SK-N-SH (cell line): ENCODE measurements at regions not wholly inside any gene's neighbourhood (a gene's known extent, or its start where the extent isn't known, plus 50 kb on each side); places are given as distances from the start of the nearest gene placed in this dataset.

Experiments
- CTCF ChIP-seq: fragments of 200-600 bp; sonication (generic); IDR thresholded peaks from 2 replicates; pipeline ENCODE4 v1.6.1; 2017; ENCODE audit warnings: antibody characterized with exemption, mild to moderate bottlenecking, moderate library complexity
- EZH2phosphoT487 ChIP-seq: fragments of 200-600 bp; sonication (generic); IDR thresholded peaks from 2 replicates; pipeline ENCODE4 v1.6.1; 2017; ENCODE audit warnings: low read depth, mixed run types, mild to moderate bottlenecking, antibody characterized with exemption, moderate library complexity, borderline replicate concordance
- JUND ChIP-seq: IDR thresholded peaks from 2 replicates; pipeline ENCODE4 v1.4.0; 2012
- RCOR1 ChIP-seq: fragments of 150-350 bp; IDR thresholded peaks from 2 replicates; pipeline ENCODE4 v1.6.1; 2017; ENCODE audit warnings: antibody characterized with exemption, low read length
- RFX5 ChIP-seq: IDR thresholded peaks from 2 replicates; pipeline ENCODE4 v1.6.1; 2012; ENCODE audit warnings: mild to moderate bottlenecking, improper control_type of control experiment, low read length
- TF ChIP-seq, protein P1 (sequence below): IDR thresholded peaks from 2 replicates; pipeline ENCODE4 v1.6.1; 2012; ENCODE audit warnings: mild to moderate bottlenecking, low read depth, low read length, moderate library complexity
- TF ChIP-seq, protein P2 (sequence below): fragments of 150-350 bp; IDR thresholded peaks from 2 replicates; pipeline ENCODE4 v1.6.1; 2017; ENCODE audit warnings: antibody characterized with exemption, low read length, low read depth, borderline replicate concordance

- TF ChIP-seq CTCF (no peak), EZH2phosphoT487 (no peak), RFX5 (no peak), RCOR1 (no peak), JUND (no peak)
- TF ChIP-seq, protein P1, sequence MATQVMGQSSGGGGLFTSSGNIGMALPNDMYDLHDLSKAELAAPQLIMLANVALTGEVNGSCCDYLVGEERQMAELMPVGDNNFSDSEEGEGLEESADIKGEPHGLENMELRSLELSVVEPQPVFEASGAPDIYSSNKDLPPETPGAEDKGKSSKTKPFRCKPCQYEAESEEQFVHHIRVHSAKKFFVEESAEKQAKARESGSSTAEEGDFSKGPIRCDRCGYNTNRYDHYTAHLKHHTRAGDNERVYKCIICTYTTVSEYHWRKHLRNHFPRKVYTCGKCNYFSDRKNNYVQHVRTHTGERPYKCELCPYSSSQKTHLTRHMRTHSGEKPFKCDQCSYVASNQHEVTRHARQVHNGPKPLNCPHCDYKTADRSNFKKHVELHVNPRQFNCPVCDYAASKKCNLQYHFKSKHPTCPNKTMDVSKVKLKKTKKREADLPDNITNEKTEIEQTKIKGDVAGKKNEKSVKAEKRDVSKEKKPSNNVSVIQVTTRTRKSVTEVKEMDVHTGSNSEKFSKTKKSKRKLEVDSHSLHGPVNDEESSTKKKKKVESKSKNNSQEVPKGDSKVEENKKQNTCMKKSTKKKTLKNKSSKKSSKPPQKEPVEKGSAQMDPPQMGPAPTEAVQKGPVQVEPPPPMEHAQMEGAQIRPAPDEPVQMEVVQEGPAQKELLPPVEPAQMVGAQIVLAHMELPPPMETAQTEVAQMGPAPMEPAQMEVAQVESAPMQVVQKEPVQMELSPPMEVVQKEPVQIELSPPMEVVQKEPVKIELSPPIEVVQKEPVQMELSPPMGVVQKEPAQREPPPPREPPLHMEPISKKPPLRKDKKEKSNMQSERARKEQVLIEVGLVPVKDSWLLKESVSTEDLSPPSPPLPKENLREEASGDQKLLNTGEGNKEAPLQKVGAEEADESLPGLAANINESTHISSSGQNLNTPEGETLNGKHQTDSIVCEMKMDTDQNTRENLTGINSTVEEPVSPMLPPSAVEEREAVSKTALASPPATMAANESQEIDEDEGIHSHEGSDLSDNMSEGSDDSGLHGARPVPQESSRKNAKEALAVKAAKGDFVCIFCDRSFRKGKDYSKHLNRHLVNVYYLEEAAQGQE = peak; percentile 97
- TF ChIP-seq, protein P2, sequence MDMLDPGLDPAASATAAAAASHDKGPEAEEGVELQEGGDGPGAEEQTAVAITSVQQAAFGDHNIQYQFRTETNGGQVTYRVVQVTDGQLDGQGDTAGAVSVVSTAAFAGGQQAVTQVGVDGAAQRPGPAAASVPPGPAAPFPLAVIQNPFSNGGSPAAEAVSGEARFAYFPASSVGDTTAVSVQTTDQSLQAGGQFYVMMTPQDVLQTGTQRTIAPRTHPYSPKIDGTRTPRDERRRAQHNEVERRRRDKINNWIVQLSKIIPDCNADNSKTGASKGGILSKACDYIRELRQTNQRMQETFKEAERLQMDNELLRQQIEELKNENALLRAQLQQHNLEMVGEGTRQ = no peak
These were observed 299.4 kb downstream of the COX7C start for GRCh38 chr5:86917117-86917579.
